GM12878 (cell line): ENCODE measurements at regions not wholly inside any gene's neighbourhood (a gene's known extent, or its start where the extent isn't known, plus 50 kb on each side); places are given as distances from the start of the nearest gene placed in this dataset.

Source experiments
- ATAC-seq: fragments of 200-7000 bp; cut with Tn5 transposase; 3 replicates; pipeline ENCODE4 v1.9.1; 2020; ENCODE audit warnings: mild to moderate bottlenecking, moderate library complexity
- BruUV-seq: library from RNA; stranded (reverse); fragments of 400-500 nt; replicated peaks from 2 replicates; lab custom pipeline; 2021; lab: Mats Ljungman, UMichigan
- CTCF ChIA-PET: fragments of 300-600 bp; sonication (Branson Sonifier 250); formaldehyde crosslinking; extraction: SDS; loops from one replicate; lab custom pipeline; 2021; ENCODE audit warnings: inconsistent platforms; lab: Yijun Ruan, JAX
- POLR2A ChIA-PET: fragments of 350-600 bp; formaldehyde crosslinking; extraction: SDS; loops from one replicate; lab custom pipeline; 2021; ENCODE audit warnings: inconsistent platforms; lab: Charles Lee
- RAD21 ChIA-PET: fragments of 300-600 bp; sonication (Branson Sonifier 250); formaldehyde crosslinking; loops from one replicate; lab custom pipeline; 2023; ENCODE audit warnings: antibody characterized with exemption; ENCODE audit not compliant: unreplicated experiment; lab: Charles Lee
- SMC1A ChIA-PET: fragments of 300-600 bp; sonication (Branson Sonifier 250); formaldehyde crosslinking; loops from one replicate; lab custom pipeline; 2023; ENCODE audit not compliant: unreplicated experiment, uncharacterized antibody; lab: Charles Lee
- DNase-seq: peaks from one replicate; pipeline ENCODE4 v3.0.0-alpha.2; 2011; ENCODE audit warnings: low read depth, low spot score
- FAIRE-seq: peaks from 3 replicates; lab custom pipeline; 2011; peaks lifted over from hg19 to GRCh38; lab: Jason Lieb, UNC
- H2AFZ ChIP-seq: 2 replicates; pipeline ENCODE4 v1.6.0; 2011; ENCODE audit warnings: low read depth, low read length, control low read depth; ENCODE audit not compliant: control insufficient read depth
- H3K27ac ChIP-seq: 2 replicates; pipeline ENCODE4 v1.5.1; 2011; ENCODE audit warnings: control low read depth; ENCODE audit not compliant: control insufficient read depth, insufficient read depth
- H3K27me3 ChIP-seq, 2 experiments: replicated peaks in 1 of 2; 2 replicates each; pipeline versions ENCODE4 v1.6.0 to v1.6.1; 2011; ENCODE audit warnings: low read length in 1 of 2; ENCODE audit not compliant: control insufficient read depth in 2 of 2, insufficient read depth in 2 of 2
- H3K36me3 ChIP-seq, 2 experiments: 2 replicates each; pipeline ENCODE4 v1.5.1; 2011; ENCODE audit warnings: low read length in 1 of 2; ENCODE audit not compliant: control insufficient read depth in 2 of 2, insufficient read depth in 2 of 2
- H3K4me1 ChIP-seq: 2 replicates; pipeline ENCODE4 v1.6.1; 2011; ENCODE audit warnings: mild to moderate bottlenecking, low read length, moderate library complexity, mixed read lengths; ENCODE audit not compliant: control insufficient read depth, insufficient read depth
- H3K4me2 ChIP-seq: 2 replicates; pipeline ENCODE4 v1.6.0; 2011; ENCODE audit warnings: control low read depth; ENCODE audit not compliant: control insufficient read depth, insufficient read depth
- H3K4me3 ChIP-seq: fragments of 200-600 bp; sonication (generic); 2 replicates; pipeline ENCODE4 v1.5.1; 2016
- H3K79me2 ChIP-seq: 2 replicates; pipeline ENCODE4 v1.6.0; 2011; ENCODE audit warnings: low read length; ENCODE audit not compliant: control insufficient read depth, insufficient read depth
- H3K9ac ChIP-seq: 2 replicates; pipeline ENCODE4 v1.8.0; 2011; ENCODE audit warnings: low read length, control low read depth, mixed read lengths; ENCODE audit not compliant: control insufficient read depth, insufficient read depth
- H3K9me3 ChIP-seq: replicated peaks from 3 replicates; pipeline ENCODE4 v1.5.1; 2011; ENCODE audit warnings: mild to moderate bottlenecking, low read length; ENCODE audit not compliant: control insufficient read depth, insufficient read depth
- H4K20me1 ChIP-seq: 2 replicates; pipeline ENCODE4 v1.6.0; 2011; ENCODE audit not compliant: control insufficient read depth, insufficient read depth
- CHD4 ChIP-seq: fragments of 200-600 bp; sonication (generic); IDR thresholded peaks from 2 replicates; pipeline ENCODE4 v1.6.1; 2016; ENCODE audit warnings: mild to moderate bottlenecking
- FOS ChIP-seq: IDR thresholded peaks from 3 replicates; pipeline ENCODE4 v1.6.1; 2011; ENCODE audit warnings: borderline replicate concordance; ENCODE audit not compliant: insufficient read length; ENCODE audit errors: extremely low read depth
- JUND ChIP-seq: IDR thresholded peaks from 2 replicates; pipeline ENCODE4 v1.6.1; 2012; ENCODE audit warnings: low read depth, mild to moderate bottlenecking, low read length, improper control_type of control experiment, moderate library complexity
- NBN ChIP-seq: fragments of 450-650 bp; IDR thresholded peaks from 2 replicates; pipeline ENCODE4 v1.6.1; 2016
- PAX5 ChIP-seq: IDR thresholded peaks from 2 replicates; pipeline ENCODE4 v1.6.1; 2011; ENCODE audit warnings: low read depth, low read length, borderline replicate concordance
- SUPT20H ChIP-seq: IDR thresholded peaks from 2 replicates; pipeline ENCODE4 v1.6.1; 2011; ENCODE audit warnings: low read depth, mild to moderate bottlenecking, low read length, moderate library complexity, borderline replicate concordance; ENCODE audit not compliant: control insufficient read depth
- YBX1 ChIP-seq: fragments of 450-650 bp; IDR thresholded peaks from 2 replicates; pipeline ENCODE4 v1.6.1; 2016; ENCODE audit warnings: antibody characterized with exemption
- ZNF24 ChIP-seq: fragments of 450-650 bp; IDR thresholded peaks from 2 replicates; pipeline ENCODE4 v1.6.1; 2017; ENCODE audit warnings: antibody characterized with exemption, mild to moderate bottlenecking
- WGBS: methylation state at CpG from one replicate; pipeline ENCODE4 v1.1.6; 2016; ENCODE audit warnings: low lambda C conversion rate; ENCODE audit not compliant: insufficient replicate concordance, insufficient coverage; ENCODE audit errors: missing lambda C conversion rate; 5-methylcytosine and 5-hydroxymethylcytosine counted together
- in situ Hi-C: fragments of 300-500 bp; cut with MboI; formaldehyde crosslinking; loops from 9 replicates; pipeline ENCODE4 v1.14.3; 2018; ENCODE audit warnings: mixed read lengths
- intact Hi-C: fragments of 100-400 bp; cut with micrococcal nuclease; formaldehyde crosslinking; loops from one replicate; pipeline ENCODE4 v1.14.2; 2022; ENCODE audit not compliant: unreplicated experiment
- TF ChIP-seq, protein P1 (sequence below): IDR thresholded peaks from 2 replicates; pipeline ENCODE4 v1.6.1; 2012; ENCODE audit warnings: improper control_type of control experiment, low read depth, low read length; ENCODE audit not compliant: insufficient replicate concordance
- TF ChIP-seq, protein P2 (sequence below): IDR thresholded peaks from 2 replicates; pipeline ENCODE4 v1.6.1; 2011; ENCODE audit warnings: low read depth, low read length, improper control_type of control experiment, borderline replicate concordance
- TF ChIP-seq, protein P3 (sequence below): fragments of 450-650 bp; IDR thresholded peaks from 2 replicates; pipeline ENCODE4 v1.6.1; 2016; ENCODE audit warnings: mild to moderate bottlenecking
- TF ChIP-seq, protein P4 (sequence below): IDR thresholded peaks from 2 replicates; pipeline ENCODE4 v1.6.1; 2012; ENCODE audit warnings: mild to moderate bottlenecking, low read depth, low read length

DNA sequence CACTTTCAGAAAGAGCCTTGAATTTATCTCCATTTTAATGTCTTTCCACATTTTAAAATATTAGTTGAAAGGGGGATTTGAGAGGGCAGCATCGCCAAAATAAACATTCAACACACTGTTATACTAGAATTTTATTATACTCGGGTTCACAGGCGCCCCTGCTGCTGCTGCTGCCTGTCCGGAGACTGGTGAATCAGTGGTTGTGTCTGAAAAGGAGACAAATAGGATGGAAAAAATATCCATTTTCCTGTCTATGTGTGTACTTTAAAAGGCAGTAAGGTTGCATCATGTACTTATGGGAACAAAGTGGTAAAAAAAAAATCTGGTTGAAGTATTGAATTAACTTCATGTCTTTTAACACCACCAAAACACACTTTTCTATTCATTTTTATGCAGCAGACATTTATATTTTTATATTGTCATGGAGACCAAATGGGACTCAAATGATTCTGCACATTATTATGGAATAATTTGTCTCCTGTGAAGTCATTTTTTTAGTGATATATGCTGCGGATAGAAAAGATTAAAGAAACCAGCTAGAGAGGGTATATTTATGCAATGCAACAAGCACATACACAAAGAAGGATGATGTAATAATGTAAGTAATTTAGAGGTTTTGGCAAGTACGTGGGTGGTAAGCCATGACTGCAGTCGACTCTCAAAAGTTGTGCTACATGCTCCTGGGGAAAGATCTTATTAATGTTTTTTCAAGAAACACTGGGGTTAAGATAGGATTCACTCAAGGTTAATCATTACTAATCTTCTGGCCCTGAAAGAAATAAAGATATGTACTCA is 759.0 kb upstream of the SOX9 start (continued):
- TF ChIP-seq, protein P1, sequence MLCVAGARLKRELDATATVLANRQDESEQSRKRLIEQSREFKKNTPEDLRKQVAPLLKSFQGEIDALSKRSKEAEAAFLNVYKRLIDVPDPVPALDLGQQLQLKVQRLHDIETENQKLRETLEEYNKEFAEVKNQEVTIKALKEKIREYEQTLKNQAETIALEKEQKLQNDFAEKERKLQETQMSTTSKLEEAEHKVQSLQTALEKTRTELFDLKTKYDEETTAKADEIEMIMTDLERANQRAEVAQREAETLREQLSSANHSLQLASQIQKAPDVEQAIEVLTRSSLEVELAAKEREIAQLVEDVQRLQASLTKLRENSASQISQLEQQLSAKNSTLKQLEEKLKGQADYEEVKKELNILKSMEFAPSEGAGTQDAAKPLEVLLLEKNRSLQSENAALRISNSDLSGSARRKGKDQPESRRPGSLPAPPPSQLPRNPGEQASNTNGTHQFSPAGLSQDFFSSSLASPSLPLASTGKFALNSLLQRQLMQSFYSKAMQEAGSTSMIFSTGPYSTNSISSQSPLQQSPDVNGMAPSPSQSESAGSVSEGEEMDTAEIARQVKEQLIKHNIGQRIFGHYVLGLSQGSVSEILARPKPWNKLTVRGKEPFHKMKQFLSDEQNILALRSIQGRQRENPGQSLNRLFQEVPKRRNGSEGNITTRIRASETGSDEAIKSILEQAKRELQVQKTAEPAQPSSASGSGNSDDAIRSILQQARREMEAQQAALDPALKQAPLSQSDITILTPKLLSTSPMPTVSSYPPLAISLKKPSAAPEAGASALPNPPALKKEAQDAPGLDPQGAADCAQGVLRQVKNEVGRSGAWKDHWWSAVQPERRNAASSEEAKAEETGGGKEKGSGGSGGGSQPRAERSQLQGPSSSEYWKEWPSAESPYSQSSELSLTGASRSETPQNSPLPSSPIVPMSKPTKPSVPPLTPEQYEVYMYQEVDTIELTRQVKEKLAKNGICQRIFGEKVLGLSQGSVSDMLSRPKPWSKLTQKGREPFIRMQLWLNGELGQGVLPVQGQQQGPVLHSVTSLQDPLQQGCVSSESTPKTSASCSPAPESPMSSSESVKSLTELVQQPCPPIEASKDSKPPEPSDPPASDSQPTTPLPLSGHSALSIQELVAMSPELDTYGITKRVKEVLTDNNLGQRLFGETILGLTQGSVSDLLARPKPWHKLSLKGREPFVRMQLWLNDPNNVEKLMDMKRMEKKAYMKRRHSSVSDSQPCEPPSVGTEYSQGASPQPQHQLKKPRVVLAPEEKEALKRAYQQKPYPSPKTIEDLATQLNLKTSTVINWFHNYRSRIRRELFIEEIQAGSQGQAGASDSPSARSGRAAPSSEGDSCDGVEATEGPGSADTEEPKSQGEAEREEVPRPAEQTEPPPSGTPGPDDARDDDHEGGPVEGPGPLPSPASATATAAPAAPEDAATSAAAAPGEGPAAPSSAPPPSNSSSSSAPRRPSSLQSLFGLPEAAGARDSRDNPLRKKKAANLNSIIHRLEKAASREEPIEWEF: no peak
- no peak for TF ChIP-seq NBN
- TF ChIP-seq, all 136 proteins: peak for 0

DNA sequence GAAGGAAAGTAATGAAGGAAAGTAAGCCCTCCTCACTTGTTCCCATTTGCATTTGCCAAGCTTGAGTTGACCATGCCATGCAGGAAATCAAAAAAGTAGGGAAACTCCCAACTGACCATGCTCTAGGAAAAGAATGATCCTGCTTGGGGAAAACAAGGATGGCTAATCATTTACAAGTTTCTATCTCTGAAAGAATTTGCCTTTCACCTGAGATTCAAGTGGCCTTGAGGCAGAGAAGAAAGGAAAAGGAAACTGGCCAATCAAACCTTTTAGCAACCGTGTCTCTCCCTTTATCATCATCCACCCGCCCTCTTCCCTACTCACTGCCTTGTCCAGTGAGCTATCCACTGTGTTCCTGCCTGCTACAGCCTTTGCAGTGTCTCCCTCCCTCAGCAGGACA is 757.2 kb upstream of the SOX9 start:
- intact Hi-C loops (no loop called here), in situ Hi-C loops (no loop called here)
- Histone ChIP-seq H3K27ac (no peak overlapping the region), H3K4me1 (no peaks in the 10 kb centered on the region), H3K4me2 (no peak overlapping the region), H3K27me3 (no peaks in the 10 kb centered on the region), H3K36me3 (no peaks in the 10 kb centered on the region), H3K9me3 (no peaks in the 10 kb centered on the region; the same call in 2 of the 3 replicates), H3K9ac (no peak overlapping the region), H4K20me1 (no peaks in the 10 kb centered on the region), H3K4me3 (no peak overlapping the region), H3K79me2 (no peaks in the 10 kb centered on the region), H2AFZ (no peak overlapping the region)
- ATAC-seq (no peak), FAIRE-seq (no peak), DNase-seq (no peak)
- WGBS: 44% methylated on average over 2 of the region's 2 CpGs
- ChIA-PET CTCF (no interaction called here), RAD21 (no interaction called here), POLR2A (no interaction called here), SMC1A (no interaction called here)
- BruUV-seq: no TSS peak
- no peak for TF ChIP-seq SUPT20H
- no peak for TF ChIP-seq YBX1
- TF ChIP-seq, protein P2, sequence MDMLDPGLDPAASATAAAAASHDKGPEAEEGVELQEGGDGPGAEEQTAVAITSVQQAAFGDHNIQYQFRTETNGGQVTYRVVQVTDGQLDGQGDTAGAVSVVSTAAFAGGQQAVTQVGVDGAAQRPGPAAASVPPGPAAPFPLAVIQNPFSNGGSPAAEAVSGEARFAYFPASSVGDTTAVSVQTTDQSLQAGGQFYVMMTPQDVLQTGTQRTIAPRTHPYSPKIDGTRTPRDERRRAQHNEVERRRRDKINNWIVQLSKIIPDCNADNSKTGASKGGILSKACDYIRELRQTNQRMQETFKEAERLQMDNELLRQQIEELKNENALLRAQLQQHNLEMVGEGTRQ: no peak
- TF ChIP-seq, protein P3, sequence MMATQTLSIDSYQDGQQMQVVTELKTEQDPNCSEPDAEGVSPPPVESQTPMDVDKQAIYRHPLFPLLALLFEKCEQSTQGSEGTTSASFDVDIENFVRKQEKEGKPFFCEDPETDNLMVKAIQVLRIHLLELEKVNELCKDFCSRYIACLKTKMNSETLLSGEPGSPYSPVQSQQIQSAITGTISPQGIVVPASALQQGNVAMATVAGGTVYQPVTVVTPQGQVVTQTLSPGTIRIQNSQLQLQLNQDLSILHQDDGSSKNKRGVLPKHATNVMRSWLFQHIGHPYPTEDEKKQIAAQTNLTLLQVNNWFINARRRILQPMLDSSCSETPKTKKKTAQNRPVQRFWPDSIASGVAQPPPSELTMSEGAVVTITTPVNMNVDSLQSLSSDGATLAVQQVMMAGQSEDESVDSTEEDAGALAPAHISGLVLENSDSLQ: no peak
- TF ChIP-seq PAX5: no peak
- no peak for TF ChIP-seq JUND
- TF ChIP-seq ZNF24: no peak
- TF ChIP-seq CHD4: no peak
- no peak for TF ChIP-seq FOS
- TF ChIP-seq, protein P4, sequence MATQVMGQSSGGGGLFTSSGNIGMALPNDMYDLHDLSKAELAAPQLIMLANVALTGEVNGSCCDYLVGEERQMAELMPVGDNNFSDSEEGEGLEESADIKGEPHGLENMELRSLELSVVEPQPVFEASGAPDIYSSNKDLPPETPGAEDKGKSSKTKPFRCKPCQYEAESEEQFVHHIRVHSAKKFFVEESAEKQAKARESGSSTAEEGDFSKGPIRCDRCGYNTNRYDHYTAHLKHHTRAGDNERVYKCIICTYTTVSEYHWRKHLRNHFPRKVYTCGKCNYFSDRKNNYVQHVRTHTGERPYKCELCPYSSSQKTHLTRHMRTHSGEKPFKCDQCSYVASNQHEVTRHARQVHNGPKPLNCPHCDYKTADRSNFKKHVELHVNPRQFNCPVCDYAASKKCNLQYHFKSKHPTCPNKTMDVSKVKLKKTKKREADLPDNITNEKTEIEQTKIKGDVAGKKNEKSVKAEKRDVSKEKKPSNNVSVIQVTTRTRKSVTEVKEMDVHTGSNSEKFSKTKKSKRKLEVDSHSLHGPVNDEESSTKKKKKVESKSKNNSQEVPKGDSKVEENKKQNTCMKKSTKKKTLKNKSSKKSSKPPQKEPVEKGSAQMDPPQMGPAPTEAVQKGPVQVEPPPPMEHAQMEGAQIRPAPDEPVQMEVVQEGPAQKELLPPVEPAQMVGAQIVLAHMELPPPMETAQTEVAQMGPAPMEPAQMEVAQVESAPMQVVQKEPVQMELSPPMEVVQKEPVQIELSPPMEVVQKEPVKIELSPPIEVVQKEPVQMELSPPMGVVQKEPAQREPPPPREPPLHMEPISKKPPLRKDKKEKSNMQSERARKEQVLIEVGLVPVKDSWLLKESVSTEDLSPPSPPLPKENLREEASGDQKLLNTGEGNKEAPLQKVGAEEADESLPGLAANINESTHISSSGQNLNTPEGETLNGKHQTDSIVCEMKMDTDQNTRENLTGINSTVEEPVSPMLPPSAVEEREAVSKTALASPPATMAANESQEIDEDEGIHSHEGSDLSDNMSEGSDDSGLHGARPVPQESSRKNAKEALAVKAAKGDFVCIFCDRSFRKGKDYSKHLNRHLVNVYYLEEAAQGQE: no peak
